ENCODE measurements at regions not wholly inside any gene's neighbourhood (a gene's known extent, or its start where the extent isn't known, plus 50 kb on each side); places are given as distances from the start of the nearest gene placed in this dataset.

GRCh38 chr6:169097381-169097959 lies 156.2 kb downstream of the THBS2 start:
- DNase-seq (ENCODE audit: low read depth) = no peak
- H3K4me3 ChIP-seq (ENCODE audit: low read depth, low read length) = no peak overlapping the region
- no peak for TF ChIP-seq CTCF (IDR thresholded peaks at IDR 0.05; ENCODE audit: control insufficient read depth, extremely low read depth, insufficient read depth)

GRCh38 chr6:169096388-169096787 lies 157.3 kb downstream of the THBS2 start:
- no peak for TF ChIP-seq CTCF (IDR thresholded peaks at IDR 0.05; ENCODE audit: control insufficient read depth, extremely low read depth, insufficient read depth)
- H3K4me3 ChIP-seq (ENCODE audit: low read depth, low read length) = no peak overlapping the region
- no peak for DNase-seq (ENCODE audit: low read depth)

GRCh38 chr6:169095153-169095552 lies 158.5 kb downstream of the THBS2 start:
- no peak for TF ChIP-seq CTCF (IDR thresholded peaks at IDR 0.05; ENCODE audit: control insufficient read depth, extremely low read depth, insufficient read depth)
- DNase-seq (ENCODE audit: low read depth) = no peak
- H3K4me3 ChIP-seq (ENCODE audit: low read depth, low read length) = no peak overlapping the region

- no peak for TF ChIP-seq CTCF (IDR thresholded peaks at IDR 0.05; ENCODE audit: control insufficient read depth, extremely low read depth, insufficient read depth)
- DNase-seq (ENCODE audit: low read depth) = no peak
- no peak overlapping the region for H3K4me3 ChIP-seq (ENCODE audit: low read depth, low read length)
Observed at GRCh38 chr6:169094552-169094950, 159.1 kb downstream of the THBS2 start.

GRCh38 chr6:169093770-169094551 lies 159.7 kb downstream of the THBS2 start:
- no peak for TF ChIP-seq CTCF (IDR thresholded peaks at IDR 0.05; ENCODE audit: control insufficient read depth, extremely low read depth, insufficient read depth)
- no peak overlapping the region for H3K4me3 ChIP-seq (ENCODE audit: low read depth, low read length)
- DNase-seq (ENCODE audit: low read depth) = no peak

GRCh38 chr6:169093066-169093723 lies 160.5 kb downstream of the THBS2 start:
- DNase-seq (ENCODE audit: low read depth) = no peak

More at GRCh38 chr6:169093066-169093723, 160.5 kb downstream of the THBS2 start:
- H3K4me3 ChIP-seq (ENCODE audit: low read depth, low read length) = no peak overlapping the region
- TF ChIP-seq CTCF (IDR thresholded peaks at IDR 0.05; ENCODE audit: control insufficient read depth, extremely low read depth, insufficient read depth) = no peak

Measured in LNCaP clone FGC (cell line).